ENCODE measurements at regions not wholly inside any gene's neighbourhood (a gene's known extent, or its start where the extent isn't known, plus 50 kb on each side); places are given as distances from the start of the nearest gene placed in this dataset.

- no peaks in the 10 kb centered on the region for H3K4me1 ChIP-seq (ENCODE audit: low read length)
- no peaks in the 10 kb centered on the region for H4K20me1 ChIP-seq (ENCODE audit: insufficient read depth, low read length)
- no peak overlapping the region for H2AFZ ChIP-seq (ENCODE audit: low read depth, low read length)
- H3K27me3 ChIP-seq (ENCODE audit: low read depth, low read length), result peaks cover 25% of the 10 kb centered on the region
- no peak overlapping the region for H3K4me2 ChIP-seq (ENCODE audit: low read length)
- H3K9ac ChIP-seq (ENCODE audit: low read length), result no peak overlapping the region
- no peaks in the 10 kb centered on the region for H3K36me3 ChIP-seq (replicated peaks; ENCODE audit: low read depth, low read length)
- no peak overlapping the region for H3K27ac ChIP-seq (ENCODE audit: low read length)
- H3K4me3 ChIP-seq (ENCODE audit: low read length), result no peak overlapping the region
- H3K79me2 ChIP-seq (ENCODE audit: low read length), result no peaks in the 10 kb centered on the region
- TF ChIP-seq EZH2phosphoT487 (IDR thresholded peaks at IDR 0.05; ENCODE audit: low read depth) (no peak), CTCF (IDR thresholded peaks at IDR 0.05; ENCODE audit: low read depth, low read length) (no peak)
- H3K9me3 ChIP-seq (ENCODE audit: insufficient read depth, low read length), result no peaks in the 10 kb centered on the region
Observed at GRCh38 chr9:120338340-120338739, 241.6 kb downstream of the CDK5RAP2 start.

GRCh38 chr9:120337131-120337530, 242.8 kb downstream of the CDK5RAP2 start:
- no peak for TF ChIP-seq EZH2phosphoT487 (IDR thresholded peaks at IDR 0.05; ENCODE audit: low read depth)
- no peak for TF ChIP-seq CTCF (IDR thresholded peaks at IDR 0.05; ENCODE audit: low read depth, low read length)
- Histone ChIP-seq H3K36me3 (replicated peaks; ENCODE audit: low read depth, low read length) (no peaks in the 10 kb centered on the region), H3K9ac (ENCODE audit: low read length) (no peak overlapping the region), H3K27ac (ENCODE audit: low read length) (no peak overlapping the region), H3K4me2 (ENCODE audit: low read length) (no peak overlapping the region), H3K79me2 (ENCODE audit: low read length) (no peaks in the 10 kb centered on the region), H3K4me3 (ENCODE audit: low read length) (no peak overlapping the region), H3K9me3 (ENCODE audit: insufficient read depth, low read length) (no peaks in the 10 kb centered on the region), H3K27me3 (ENCODE audit: low read depth, low read length) (peaks cover 33% of the 10 kb centered on the region), H3K4me1 (ENCODE audit: low read length) (no peaks in the 10 kb centered on the region), H4K20me1 (ENCODE audit: insufficient read depth, low read length) (no peaks in the 10 kb centered on the region), H2AFZ (ENCODE audit: low read depth, low read length) (no peak overlapping the region)

- Histone ChIP-seq H3K4me1 (ENCODE audit: low read length) (no peaks in the 10 kb centered on the region), H3K4me3 (ENCODE audit: low read length) (no peak overlapping the region), H3K27me3 (ENCODE audit: low read depth, low read length) (peaks cover 37% of the 10 kb centered on the region), H3K9me3 (ENCODE audit: insufficient read depth, low read length) (no peaks in the 10 kb centered on the region), H3K36me3 (replicated peaks; ENCODE audit: low read depth, low read length) (no peaks in the 10 kb centered on the region), H3K79me2 (ENCODE audit: low read length) (no peaks in the 10 kb centered on the region), H3K4me2 (ENCODE audit: low read length) (no peak overlapping the region), H4K20me1 (ENCODE audit: insufficient read depth, low read length) (no peaks in the 10 kb centered on the region), H2AFZ (ENCODE audit: low read depth, low read length) (no peak overlapping the region), H3K27ac (ENCODE audit: low read length) (no peak overlapping the region), H3K9ac (ENCODE audit: low read length) (no peak overlapping the region)
- no peak for TF ChIP-seq EZH2phosphoT487 (IDR thresholded peaks at IDR 0.05; ENCODE audit: low read depth)
- no peak for TF ChIP-seq CTCF (IDR thresholded peaks at IDR 0.05; ENCODE audit: low read depth, low read length)
Observed at GRCh38 chr9:120336753-120337090, 243.2 kb downstream of the CDK5RAP2 start.

- H3K4me2 ChIP-seq (ENCODE audit: low read length), result no peak overlapping the region
- H4K20me1 ChIP-seq (ENCODE audit: insufficient read depth, low read length), result no peaks in the 10 kb centered on the region
- H3K27me3 ChIP-seq (ENCODE audit: low read depth, low read length), result peaks cover 43% of the 10 kb centered on the region
- H2AFZ ChIP-seq (ENCODE audit: low read depth, low read length), result no peak overlapping the region
- H3K36me3 ChIP-seq (replicated peaks; ENCODE audit: low read depth, low read length), result no peaks in the 10 kb centered on the region
- H3K9ac ChIP-seq (ENCODE audit: low read length), result no peak overlapping the region
- H3K79me2 ChIP-seq (ENCODE audit: low read length), result no peaks in the 10 kb centered on the region
- H3K4me3 ChIP-seq (ENCODE audit: low read length), result no peak overlapping the region
- H3K4me1 ChIP-seq (ENCODE audit: low read length), result no peaks in the 10 kb centered on the region
- H3K27ac ChIP-seq (ENCODE audit: low read length), result no peak overlapping the region
- no peak for TF ChIP-seq CTCF (IDR thresholded peaks at IDR 0.05; ENCODE audit: low read depth, low read length)
- no peaks in the 10 kb centered on the region for H3K9me3 ChIP-seq (ENCODE audit: insufficient read depth, low read length)
Observed at GRCh38 chr9:120336021-120336752, 243.8 kb downstream of the CDK5RAP2 start.

Data from OCI-LY3 (cell line).